SK-N-MC (cell line): ENCODE measurements at regions not wholly inside any gene's neighbourhood (a gene's known extent, or its start where the extent isn't known, plus 50 kb on each side); places are given as distances from the start of the nearest gene placed in this dataset.

Source experiments
- EZH2 ChIP-seq: fragments of 200-600 bp; sonication (generic); IDR thresholded peaks from one replicate; pipeline ENCODE4 v1.6.1; 2017; ENCODE audit warnings: antibody characterized with exemption
- FOXP2 ChIP-seq: optimal IDR thresholded peaks from 2 replicates; pipeline ENCODE3; 2011; ENCODE audit warnings: mild to moderate bottlenecking, moderate library complexity; ENCODE audit not compliant: insufficient read depth; ENCODE audit errors: extremely low read length, control extremely low read depth
- POLR2AphosphoS5 ChIP-seq: IDR thresholded peaks from 2 replicates; pipeline ENCODE4 v1.6.1; 2012; ENCODE audit warnings: mild to moderate bottlenecking, low read depth, low read length, borderline replicate concordance

GRCh38 chr21:17709266-17709611 lies 96.5 kb upstream of the BTG3 start:
- TF ChIP-seq EZH2, result no peak
- no peak for TF ChIP-seq POLR2AphosphoS5
- no peak for TF ChIP-seq FOXP2
